ENCODE measurements at regions not wholly inside any gene's neighbourhood (a gene's known extent, or its start where the extent isn't known, plus 50 kb on each side); places are given as distances from the start of the nearest gene placed in this dataset.
"Not testable (repeated sequence)": the region's sequence is repeated elsewhere in the genome, so short reads cannot be mapped to it uniquely, and the experiment has no call there.

DNA sequence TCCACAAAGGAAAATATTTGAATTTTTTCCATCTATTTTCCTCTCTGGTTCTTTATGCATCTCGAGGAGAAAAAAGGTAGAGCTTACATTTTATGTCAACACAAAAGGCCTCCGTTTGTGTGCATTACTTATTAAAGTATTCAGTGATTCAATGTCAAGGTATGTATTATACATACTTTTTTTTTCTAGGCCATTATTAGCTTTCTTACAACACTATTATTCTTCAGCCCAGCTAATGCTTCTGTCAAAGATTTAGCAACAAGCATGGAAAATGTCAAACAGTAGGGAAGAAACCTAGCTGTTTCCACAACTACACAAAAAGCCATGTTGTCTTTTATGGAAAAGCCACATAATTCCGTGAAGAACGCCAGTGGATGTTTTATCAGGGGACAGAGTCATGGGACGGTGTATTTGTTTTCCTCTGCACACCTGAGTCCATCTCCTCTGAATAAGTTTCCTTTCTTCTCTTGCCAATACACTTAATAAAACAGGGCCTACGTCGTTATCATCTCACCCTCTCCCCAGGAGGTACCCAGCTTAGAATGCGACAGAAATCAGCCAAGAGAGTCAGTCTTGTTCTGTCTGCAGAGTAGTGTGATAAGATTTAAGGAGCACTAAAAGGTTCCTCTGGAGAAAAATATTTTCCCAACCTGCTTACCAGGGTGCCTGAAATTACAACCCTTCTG lies 209.7 kb upstream of the AUTS2 start:
- no peak for DNase-seq

DNA sequence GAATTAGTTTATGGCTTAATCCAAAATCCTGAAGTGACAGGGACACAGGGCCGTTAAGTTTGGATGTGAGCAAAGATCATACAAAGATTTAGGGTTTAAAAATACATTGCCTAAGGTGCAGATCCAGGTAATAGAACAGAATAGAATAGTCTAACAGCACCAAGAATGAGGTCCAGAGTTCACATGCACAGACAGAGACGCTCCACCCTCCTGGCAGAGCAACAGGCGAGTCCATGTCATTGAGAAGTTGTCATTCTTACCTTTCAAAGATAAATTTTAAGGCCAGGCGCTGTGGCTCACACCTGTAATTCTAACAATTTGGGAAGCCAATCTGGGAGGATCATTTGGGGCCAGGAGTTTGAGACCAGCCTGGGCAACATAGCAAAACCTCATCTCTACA lies 209.1 kb upstream of the AUTS2 start:
- DNase-seq = no peak

DNA sequence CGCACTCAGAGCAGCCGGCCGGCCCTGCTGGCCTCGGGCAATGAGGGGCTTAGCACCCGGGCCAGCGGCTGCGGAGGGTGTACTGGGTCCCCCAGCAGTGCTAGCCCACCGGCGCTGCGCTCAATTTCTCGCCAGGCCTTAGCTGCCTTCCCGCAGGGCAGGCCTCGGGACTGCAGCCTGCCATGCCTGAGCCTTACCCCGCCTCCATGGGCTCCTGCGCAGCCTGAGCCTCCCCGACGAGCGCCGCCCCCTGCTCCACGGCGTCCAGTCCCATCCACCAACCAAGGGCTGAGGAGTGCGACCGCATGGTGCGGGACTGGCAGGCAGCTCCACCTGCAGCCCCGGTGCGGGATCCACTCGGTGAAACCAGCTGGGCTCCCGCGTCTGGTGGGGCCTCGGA lies 204.4 kb upstream of the AUTS2 start:
- not testable (repeated sequence) for DNase-seq

DNA sequence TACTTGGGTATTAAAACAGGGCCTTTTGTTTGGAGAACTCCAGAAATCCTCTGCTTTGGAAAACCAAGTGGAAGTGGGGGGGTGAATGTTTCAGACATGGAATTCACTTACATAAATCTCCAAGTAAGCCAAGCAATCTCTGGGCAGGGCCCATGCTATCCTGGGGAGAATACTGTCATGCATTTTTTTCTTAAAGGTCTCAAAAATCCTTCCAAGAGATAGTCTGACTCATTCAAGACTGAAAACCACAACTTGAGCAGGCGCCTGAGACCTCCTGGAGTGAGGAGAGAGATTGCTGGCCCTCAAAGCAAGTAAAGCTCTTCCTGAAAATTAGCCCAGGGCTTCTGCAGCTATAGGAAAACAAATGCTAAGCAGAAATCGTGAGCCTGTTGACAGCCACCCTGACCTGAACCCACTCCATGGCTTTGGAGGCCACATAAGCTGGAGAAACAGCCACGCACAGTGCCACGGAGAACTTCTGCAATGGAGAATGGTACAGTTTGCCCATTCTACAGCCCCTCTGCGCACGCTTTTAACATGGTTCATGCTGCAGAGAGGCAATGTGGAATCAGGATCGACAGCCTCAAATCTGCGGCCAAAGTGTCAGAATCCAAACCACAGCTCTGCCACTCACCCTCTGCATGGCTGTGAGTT lies 203.1 kb upstream of the AUTS2 start:
- DNase-seq = no peak

DNA sequence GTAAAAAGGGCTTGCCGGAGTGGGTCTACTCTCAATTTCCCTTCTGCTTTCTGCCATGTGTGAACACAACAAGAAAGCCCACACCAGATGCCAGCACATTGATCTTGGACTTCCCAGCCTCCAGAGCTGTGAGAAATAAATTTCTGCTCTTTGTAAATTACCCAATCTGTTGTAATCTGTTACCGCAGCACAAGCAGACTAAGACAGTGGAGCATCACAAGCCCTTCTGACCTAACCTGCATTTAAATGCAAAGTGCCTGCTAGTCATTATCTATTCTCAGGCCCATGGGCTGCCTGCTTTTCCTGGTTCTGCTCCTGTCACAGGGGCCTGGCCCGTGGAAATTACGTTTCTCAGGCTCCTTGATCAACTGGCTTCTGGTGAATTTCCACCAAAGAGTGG lies 199.3 kb upstream of the AUTS2 start:
- DNase-seq = no peak

DNA sequence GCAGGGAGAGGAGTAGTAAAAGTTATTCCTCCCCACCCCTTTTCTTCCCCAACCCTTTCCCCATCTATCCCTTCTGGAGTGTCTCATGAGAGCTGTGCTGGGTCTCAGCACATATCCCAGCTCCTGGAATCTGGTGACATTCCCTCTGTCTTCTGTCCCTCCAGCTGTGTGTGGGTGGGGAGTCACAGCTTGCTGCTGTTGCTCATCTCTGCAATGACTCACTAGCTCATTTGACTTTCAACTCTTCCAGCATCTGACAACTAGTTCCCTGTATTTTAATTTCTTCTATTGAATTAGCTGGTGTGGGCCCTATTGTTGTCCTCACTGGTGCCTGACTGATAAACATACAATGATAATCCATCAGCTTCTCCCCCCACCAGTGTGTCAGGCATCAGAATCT lies 198.9 kb upstream of the AUTS2 start:
- DNase-seq = no peak

DNA sequence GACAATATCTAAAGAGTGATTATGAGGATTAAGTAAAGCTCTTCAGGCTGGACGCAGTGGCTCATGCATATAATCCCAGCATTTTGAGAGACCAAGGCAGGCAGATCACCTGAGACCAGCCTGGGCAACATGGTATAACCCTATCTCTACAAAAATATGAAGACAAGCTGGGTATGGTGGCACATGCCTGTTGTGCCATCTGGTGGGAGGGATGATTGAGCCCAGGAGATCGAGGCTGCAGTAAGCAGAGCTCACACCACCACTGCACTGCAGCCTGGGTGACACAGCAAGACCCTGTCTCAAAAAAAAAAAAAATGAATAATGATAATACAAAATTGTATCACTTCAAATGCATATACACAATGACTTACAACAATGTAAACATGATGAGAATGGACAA lies 195.6 kb upstream of the AUTS2 start:
- no peak for DNase-seq

DNA sequence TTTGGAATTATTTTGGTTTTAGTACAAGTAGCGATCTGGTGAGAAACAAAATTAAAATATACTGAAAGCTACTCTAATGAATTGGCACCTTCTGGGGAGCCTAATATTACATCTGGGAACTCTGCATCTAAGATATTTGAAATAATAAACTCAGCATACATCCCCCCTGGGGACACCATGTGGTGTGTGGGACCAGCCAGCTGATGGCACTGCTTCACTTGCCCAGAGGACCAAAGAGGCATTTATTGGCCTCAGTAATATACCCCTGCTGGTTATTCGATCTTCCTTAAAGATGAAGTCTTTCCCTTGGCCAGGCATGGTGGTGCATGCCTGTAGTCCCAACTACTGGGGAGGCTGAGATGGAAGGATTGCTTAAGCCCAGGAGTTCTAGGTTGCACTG lies 195.1 kb upstream of the AUTS2 start:
- DNase-seq = no peak

DNA sequence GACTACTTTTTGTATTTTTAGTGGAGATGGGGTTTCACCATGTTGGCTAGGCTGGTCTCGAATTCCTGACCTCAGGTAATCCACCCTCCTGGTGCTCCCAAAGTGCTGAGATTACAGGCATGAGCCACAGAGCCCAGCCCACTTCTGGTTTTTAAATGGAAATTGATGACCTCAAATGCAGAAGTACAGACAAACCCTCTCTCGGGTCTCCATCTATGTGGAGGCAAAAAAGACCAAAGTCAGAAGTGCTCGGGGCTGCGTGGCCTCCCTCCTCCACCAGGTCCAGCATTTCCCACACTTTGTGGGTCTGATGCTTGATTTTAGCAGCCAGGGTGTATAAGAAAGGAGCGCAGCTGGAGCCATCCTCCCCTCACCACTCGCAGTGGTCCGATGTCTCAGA lies 187.3 kb upstream of the AUTS2 start:
- DNase-seq = no peak

DNA sequence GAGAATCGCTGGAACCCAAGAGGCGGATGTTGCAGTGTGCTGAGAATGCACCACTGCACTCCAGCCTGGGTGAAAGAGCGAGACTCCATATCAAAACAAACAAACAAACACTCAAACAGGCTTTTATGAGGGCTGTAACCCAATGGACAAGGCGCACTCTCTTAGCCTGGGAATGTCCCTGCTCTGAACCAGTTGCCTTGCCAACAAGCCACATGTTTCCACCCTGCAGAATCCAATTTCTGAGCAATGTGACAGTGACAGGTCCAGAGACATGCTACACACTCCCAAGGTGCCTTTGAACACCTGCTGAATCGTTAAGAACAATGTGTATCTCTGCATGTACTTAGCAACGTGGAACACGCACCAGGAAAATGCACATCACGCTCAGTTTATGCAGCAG lies 186.8 kb upstream of the AUTS2 start:
- no peak for DNase-seq

DNA sequence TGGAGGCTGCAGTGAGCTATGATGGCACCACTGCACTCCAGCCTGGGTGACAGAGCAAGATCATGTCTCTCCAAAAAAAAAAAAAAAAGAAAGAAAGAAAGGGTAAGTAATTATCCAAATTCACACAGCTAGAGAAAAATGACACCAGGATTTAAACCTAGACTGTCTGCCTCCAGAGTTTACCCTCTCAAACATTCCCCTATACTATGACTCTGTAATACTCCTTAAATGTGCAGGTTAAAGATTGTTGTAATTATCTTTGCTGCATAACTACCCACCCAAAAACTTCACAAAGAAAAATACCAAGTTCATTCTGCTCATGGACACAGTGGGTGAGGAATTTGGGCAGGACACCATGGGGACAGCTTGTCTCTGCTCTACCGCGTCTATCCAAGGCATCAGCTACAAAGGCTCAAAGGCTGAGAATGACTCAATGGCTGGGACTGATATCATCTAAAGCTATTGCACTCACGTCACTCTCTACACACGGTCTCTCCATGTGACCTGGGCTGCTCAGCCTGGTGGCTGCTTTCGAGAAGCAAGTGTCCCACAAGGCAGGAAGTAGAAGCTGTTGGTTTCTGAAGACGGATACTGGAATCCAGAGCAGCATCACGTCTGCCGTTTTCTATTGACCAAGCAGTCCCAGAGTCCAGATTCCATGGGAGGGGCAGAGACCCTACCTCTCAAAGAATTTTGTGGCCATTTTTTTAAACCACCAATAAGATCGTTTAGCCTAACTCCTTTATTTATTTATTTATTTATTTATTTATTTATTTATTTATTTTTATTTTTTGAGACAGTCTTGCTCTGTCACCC lies 185.7 kb upstream of the AUTS2 start:
- DNase-seq = no peak

DNA sequence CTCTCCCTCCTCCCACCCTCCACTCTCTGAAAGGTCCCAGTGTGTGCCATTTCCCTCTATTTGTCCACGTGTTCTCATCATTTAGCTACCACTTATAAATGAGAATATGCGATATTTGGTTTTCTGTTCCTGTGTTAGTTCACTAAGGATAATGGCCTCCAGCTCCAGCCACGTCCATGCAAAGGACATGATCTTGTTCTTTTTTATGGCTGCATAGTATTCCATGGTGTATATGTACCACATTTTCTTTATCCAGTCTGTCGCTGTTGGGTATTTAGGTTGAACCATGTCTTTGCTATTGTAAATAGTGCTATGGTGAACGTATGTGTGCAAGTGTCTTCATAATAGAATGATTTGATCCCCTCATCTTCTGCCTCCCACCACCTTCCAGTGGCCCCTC lies 183.7 kb upstream of the AUTS2 start:
- no peak for DNase-seq

DNA sequence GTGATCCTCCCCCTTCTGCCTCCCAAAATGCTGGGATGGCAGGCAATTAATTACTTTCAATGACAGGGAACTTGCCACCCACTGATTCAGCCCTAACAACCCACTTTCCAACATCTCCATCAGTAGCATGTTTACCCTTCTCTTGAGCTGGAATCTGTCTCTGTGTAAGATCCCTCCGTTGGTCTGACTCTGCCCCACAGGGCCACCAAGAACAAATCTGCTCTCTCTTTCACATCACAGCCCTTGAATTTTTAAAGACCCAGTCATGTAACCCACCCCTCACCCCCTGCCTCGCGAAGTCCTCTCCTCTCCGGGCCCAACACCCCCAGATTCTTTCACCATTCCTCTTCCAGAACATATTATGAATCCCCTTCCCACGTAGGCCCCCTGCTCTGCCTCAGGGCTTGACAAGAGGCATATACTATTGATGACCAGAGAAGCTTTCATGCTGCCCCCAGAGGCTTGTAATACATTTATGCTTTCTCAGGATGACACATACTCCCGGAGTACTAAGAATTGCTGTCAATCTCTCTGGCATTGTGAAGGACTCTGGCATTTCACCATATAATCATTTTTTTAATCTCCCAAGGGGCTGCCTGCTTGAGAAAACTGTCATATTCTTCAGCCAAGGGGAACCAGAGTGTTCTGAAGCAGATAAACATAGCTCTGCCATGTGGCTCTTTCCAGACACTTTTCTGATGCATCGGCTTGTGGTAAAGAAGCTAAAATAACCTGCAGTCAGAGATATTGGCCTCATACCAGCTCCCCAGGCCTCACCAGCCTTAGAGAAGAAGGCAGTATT lies 179.2 kb upstream of the AUTS2 start:
- DNase-seq = no peak

DNA sequence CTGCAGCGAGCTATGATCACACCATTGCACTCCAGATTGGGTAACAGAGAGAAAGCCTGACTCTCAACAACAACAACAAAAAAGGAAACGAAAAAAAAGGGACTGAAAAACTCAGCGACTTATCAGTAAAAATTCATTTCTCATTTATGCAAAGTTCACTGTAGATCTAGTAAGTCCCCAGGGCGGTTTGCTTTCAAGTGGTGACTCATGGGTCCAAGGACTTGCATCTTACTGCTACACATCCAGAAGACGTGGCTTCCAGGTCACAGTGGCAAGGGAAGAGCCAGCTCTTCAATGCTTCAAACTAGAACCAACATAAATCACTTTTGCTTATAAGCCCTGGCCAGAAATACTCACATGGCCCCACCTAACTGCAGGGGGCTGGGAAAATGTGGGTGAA lies 178.3 kb upstream of the AUTS2 start:
- no peak for DNase-seq

DNA sequence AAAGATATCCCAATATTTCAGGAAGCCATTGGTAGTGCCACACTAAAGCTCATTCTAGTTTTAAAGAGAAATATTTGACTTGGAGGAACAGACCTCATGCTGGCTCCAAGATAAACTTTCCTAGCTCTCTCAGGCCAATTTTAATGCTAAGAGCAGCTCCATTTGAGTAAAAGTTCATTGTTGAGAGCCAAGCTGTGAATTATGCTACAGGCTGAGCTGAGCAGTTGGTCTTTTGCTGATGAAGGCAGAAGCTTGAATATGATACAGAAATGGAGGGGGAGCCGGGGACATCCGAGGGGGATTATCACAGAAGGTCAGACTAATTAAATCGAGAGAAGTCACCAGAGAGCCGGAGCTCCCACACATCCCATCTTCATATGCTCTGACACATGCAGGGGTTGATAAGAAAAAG lies 175.7 kb upstream of the AUTS2 start:
- no peak for DNase-seq

DNA sequence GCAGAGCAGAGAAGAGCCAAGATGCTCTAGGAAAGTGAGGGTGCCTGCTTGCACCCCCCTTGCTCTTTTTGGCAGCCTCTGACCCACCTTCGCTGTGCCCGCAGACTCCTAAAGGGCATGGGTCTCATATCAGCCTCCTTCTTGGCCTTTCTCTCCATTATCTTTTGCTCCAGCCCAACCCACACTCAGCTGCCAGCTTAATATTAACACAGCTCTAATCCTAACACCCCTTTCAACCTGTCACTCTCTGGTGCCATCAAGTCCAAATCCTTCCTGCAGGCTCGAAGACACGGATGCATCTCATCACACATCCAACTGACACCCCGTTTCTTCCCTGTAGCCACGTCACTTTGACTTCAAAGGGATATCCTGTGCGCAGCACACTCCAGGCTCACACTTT lies 171.6 kb upstream of the AUTS2 start:
- no peak for DNase-seq

DNA sequence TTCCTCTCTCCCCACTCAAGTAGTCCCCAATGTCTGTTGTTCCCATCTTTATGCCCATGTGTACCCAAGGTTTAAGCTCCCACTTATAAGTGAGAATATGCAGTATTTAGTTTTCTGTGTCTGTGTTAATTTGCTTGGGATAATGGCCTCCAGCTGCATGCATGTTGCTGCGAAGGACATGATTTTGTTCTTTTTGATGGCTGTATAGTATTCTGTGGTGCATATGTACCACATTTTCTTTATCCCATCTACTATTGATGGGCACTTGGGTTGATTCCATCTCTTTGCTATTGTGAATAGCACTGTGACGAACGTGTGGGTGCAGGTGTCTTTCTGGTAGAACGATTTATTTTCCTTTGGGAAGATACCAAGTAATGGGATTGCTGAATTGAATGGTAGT lies 170.2 kb upstream of the AUTS2 start:
- no peak for DNase-seq

DNA sequence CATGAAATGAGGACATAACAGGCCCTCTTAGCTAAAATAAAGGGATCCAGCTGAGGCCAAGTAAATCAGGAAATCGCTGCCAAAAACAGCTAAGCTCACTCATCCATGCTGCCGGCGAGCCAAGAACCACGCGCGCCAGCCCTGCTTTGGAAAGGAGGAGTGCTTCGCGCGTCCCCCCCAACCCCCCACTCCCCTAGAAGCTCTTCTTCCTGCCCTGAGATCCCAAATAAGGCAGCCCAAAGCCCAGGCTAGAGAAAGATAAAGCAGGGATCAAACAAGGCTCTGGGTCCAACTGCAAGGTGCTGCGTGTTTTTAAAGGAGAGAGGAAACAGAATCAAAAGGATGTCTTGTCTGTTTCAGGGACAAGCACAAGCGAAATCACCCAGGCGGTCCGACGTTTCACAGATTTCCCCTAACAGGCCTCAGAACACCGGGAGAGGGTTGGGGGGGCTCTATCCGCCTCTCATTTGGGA lies 168.3 kb upstream of the AUTS2 start:
- no peak for DNase-seq

DNA sequence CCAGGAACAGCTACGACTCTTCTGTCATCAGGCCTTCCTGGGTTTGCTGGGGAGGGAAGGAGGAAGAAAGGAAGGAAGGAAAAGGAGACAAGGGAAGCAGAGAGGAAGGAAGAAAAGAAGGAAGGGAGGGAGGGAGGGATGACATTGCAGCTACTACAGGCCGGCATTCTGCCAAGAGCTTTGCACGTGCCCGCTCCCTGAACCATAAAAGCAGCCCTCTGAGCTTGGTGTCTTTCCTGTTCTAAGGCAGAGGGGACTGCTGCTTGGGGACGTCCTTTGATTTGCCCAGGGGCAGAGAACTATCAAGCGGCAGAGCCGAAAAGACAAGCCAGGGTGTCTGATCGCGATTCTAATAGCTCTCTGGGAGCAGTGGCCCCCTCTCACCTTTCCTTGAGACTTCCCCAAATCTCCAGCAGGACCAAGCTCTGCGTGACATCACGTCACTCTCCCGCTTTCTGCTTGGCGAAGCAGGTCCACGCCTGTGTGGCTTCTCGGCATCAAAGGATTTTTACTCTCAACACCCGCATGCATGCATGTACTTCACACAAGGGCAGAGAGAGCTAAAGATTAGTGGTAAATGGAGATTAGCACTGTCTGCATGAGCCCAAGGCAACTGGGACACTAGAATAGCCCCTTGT lies 167.8 kb upstream of the AUTS2 start:
- DNase-seq = no peak

DNA sequence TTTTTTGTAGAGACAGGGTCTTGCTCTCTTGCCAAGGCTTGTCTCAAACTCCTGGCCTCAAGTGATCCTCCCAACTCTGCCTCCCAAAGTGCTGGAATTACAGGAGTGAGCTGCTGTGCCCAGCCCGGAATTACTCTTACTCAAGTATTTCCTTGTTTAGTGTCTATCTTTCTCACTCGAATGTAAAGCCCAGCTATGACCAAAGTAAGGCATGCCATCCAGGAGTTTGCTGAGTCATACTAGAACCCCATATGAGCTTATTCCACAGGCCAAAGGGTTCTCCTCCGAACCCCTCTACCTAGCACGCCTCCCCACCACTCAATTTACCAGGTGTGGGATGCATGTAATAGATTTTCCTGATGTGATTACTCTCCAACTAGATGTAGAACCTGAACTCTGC lies 166.6 kb upstream of the AUTS2 start:
- no peak for DNase-seq

DNA sequence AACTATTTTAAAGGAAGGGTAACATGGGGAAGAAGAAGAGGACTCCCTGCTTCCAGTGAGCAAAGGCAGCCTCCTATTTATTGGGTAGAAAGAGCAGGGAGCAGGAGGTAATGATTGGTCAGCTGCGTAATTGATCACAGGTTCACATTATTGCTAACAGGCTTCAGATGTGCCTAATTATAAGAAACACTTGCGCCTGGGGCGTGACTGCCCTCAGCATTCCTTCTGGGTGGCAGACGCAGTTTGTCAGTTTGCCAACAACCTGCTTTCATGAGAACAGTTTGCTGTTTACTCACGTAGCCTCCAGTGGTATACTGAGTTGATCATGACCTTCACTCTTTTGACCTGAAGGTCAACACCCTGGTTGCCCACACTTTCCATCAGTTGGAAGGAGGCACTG lies 166.0 kb upstream of the AUTS2 start:
- not testable (repeated sequence) for DNase-seq

DNA sequence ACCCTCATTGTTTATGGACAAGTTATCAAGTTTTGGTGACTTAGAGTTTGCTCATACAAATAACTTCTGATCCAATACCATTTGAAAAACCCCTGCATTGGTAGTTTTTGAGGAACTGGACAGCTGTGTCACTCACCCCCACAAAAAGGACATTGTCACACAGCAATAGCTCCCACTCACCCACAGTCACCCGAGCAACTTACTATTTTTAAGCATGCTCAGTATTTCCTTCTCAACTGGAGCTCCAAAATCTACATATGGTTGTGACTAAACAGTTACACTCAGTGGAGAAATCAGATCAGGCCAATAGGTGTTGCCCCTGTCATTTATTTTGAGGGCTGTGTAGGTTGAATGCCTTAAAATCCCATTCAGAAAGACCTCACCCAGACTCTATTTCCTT lies 165.2 kb upstream of the AUTS2 start:
- DNase-seq = no peak

DNA sequence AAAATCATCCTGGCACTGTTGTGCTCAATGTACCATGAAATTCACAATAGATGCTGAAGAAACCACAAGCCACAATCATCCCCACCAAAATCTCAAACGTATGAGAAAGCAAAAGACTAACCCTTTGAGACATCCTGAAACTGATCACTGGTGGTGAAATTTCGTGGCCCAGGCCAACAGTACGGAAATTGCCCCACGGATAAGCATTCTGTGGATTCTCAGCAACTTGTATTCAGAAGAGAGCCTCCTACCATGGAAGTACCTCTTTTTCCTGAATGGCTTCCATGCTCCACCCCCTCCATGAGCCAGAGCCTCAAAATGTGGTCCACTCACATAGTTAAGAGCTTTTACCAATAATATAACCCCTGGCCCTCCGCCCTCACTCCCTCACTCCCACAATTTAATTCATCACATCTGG lies 163.9 kb upstream of the AUTS2 start:
- no peak for DNase-seq

Measured in NCI-H187 treated with DMSO at 0.1 percent for 48 hours (cell line).